ENCODE measurements at regions not wholly inside any gene's neighbourhood (a gene's known extent, or its start where the extent isn't known, plus 50 kb on each side); places are given as distances from the start of the nearest gene placed in this dataset.
"Not testable (repeated sequence)": the region's sequence is repeated elsewhere in the genome, so short reads cannot be mapped to it uniquely, and the experiment has no call there.

GRCh38 chr1:30229960-30230359 is 493.4 kb downstream of the MATN1 start:
- DNase-seq: no peak

GRCh38 chr1:30229557-30229956 is 493.8 kb downstream of the MATN1 start:
- no peak for DNase-seq

GRCh38 chr1:30226648-30227047 is 496.7 kb downstream of the MATN1 start:
- no peak for DNase-seq

GRCh38 chr1:30225357-30225756 is 498.0 kb downstream of the MATN1 start:
- DNase-seq: no peak

- no peak for DNase-seq
These were observed 503.7 kb downstream of the MATN1 start for GRCh38 chr1:30219675-30220074.

GRCh38 chr1:30218438-30218837 is 504.9 kb downstream of the MATN1 start:
- no peak for DNase-seq

- no peak for DNase-seq
These were observed 506.8 kb downstream of the MATN1 start for GRCh38 chr1:30216602-30217001.

GRCh38 chr1:30213936-30214335 is 509.4 kb downstream of the MATN1 start:
- DNase-seq: no peak

GRCh38 chr1:30207962-30208361 is 515.4 kb downstream of the MATN1 start:
- not testable (repeated sequence) for DNase-seq

GRCh38 chr1:30206631-30207030 is 516.8 kb downstream of the MATN1 start:
- DNase-seq: not testable (repeated sequence)

- DNase-seq: not testable (repeated sequence)
These were observed 518.5 kb downstream of the MATN1 start for GRCh38 chr1:30204916-30205315.

- DNase-seq: no peak
These were observed 522.4 kb downstream of the MATN1 start for GRCh38 chr1:30201015-30201414.

- DNase-seq: no peak
These were observed 523.2 kb downstream of the MATN1 start for GRCh38 chr1:30200161-30200560.

GRCh38 chr1:30199563-30199962 is 523.8 kb downstream of the MATN1 start:
- DNase-seq: no peak

GRCh38 chr1:30198795-30199403 is 524.5 kb downstream of the MATN1 start:
- no peak for DNase-seq

- no peak for DNase-seq
These were observed 525.0 kb downstream of the MATN1 start for GRCh38 chr1:30198451-30198760.

- DNase-seq: no peak
These were observed 525.5 kb downstream of the MATN1 start for GRCh38 chr1:30197639-30198450.

- no peak for DNase-seq
These were observed 526.3 kb downstream of the MATN1 start for GRCh38 chr1:30196872-30197638.

GRCh38 chr1:30196457-30196856 is 526.9 kb downstream of the MATN1 start:
- no peak for DNase-seq

GRCh38 chr1:30195424-30196134 is 527.8 kb downstream of the MATN1 start:
- DNase-seq: no peak

- no peak for DNase-seq
These were observed 528.5 kb downstream of the MATN1 start for GRCh38 chr1:30194741-30195423.

GRCh38 chr1:30194046-30194619 is 529.3 kb downstream of the MATN1 start:
- DNase-seq: no peak
